Stimulated activated naive CD4-positive, alpha-beta T cell (primary cell): ENCODE measurements at regions not wholly inside any gene's neighbourhood (a gene's known extent, or its start where the extent isn't known, plus 50 kb on each side); places are given as distances from the start of the nearest gene placed in this dataset.

Experiments
- DNase-seq, 6 experiments: peaks; one replicate each; lab custom pipeline; 2025; lab: John Stamatoyannopoulos, UW

DNA sequence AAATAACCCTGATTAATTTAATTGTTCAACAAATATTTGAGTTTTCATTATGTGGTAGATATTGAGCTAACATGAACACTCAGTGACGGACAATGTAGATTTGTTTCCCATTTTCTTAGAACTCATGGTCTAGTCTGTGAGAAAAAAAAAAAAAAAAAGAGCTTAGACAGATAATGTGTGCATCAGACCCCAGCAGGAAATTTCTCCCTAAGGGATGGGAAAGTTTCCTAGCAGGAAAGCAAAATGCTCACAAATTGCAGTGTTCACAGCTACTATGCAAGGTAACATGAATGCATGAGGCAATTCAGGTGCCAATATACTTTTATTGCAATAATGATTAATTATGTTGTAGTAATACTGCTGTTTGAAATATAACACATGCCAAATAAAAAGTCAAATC lies 843.2 kb upstream of the SLIT2 start:
- no peak for DNase-seq

DNA sequence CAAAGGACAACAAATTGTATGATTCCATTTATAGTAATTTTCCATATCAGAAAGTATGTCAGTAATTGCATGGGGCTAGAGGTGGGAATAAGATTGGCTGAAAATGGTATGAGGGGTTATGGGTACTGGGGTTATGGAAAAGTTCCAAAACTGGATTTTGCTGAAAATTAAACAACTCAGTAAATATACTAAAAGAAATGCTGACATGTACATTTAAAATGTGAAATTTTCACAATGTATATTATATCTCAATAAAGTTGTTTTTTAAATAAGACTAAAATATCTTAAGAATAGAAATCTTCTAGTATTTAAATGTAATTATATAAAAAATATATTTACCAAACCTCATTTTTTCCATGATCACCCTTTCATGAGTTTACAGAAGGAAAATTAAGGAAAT lies 844.9 kb upstream of the SLIT2 start:
- no peak for DNase-seq

DNA sequence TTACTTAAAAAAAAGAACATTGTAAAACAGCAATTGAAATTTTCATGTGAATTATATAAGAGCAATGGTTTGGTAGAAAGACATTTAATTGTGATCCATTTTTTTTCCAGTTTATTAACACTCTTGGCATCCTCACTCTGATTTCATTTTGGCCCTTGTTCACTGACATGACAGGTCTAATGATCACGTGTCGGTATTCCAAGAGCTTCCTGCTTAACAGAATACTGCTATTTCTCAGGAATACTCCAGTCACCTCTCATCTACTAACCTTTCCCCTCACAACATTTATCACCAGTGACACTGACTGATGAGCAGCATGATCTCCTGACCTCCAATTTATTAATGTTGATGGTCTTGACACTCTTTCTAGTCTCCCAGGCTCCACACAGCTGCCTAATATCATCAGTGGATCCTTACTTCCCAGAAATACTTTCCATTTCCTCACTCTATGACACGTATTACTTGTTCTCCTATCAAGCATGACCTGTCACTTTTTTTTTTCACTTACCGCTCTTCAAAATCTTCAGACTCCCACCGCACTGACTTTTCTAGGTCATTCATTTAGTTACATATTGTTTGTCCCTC lies 847.8 kb upstream of the SLIT2 start:
- no peak for DNase-seq

DNA sequence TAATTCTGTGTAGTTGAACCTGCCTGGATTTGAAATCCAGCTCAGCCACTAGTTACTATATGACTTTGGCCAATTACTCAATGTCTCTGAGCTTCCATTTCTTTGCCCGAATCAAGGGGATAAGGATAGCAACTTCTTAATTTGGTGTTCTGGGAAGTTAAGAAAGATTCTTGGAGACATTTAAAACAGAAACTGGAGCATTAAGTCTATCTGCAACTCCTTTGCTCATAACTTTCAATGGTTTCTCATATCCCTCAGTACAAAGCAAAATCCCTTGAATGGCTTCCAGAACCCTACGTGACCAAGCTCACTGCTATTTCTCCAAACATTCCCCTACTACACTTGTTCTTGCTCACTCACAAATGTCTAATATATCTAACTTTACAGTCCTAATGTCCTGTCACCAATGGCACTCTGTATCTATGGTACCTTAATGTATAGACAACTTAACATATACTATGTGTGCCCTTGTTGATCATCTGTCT lies 849.1 kb upstream of the SLIT2 start:
- DNase-seq = no peak

DNA sequence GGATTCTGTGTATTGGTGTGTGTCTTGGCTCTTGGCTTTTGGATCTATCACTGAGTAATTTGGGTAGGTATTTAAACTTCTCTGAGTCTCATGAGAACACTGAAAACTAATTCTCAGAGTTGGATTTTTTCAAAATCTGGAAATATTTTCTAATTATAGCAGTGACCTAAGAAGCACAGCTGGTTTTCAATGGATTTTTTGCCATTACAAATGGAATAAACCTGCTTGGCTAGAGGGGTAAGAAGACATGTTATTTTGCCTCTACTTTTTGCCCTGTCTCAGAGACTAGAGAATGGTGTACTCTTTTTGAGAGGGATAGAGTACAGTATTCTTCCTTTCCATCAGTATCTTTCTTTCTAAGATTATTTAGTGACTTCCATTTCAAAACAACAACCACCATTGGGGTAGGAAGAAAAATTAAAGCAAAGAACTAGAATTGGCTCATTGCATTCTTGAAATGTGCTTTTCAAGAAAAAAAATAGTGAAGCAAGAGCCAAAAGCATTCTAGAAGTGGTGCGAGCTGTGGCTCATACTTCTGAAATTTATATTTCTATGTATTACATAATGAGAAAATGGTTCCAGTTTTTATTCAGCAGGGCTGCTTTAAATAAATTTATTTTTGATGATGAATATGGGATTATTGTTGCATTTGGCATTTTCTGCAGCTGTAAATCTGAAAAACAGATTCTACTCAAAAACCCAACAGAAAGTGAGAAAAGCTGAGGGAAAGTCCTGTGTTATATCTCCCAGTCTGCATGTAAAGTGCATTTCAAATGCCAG lies 850.2 kb upstream of the SLIT2 start:
- no peak for DNase-seq

DNA sequence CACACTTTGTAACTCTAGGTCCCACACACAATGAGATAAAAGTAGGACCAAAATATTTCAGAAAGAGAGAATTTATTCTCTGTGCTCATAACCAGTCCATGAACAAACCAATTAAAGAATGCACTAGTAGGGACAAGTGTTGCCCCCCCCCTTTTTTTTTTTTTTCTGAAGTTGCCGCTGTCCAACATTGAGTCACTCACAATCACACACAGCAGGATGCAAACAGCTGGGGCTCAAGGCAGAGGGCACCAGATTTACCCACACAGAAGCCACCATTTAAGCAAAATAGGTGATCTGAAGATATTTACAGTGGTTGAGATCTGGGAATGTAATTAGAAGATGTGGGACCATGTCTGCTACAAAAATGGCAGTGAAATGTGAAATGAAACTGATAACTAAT lies 850.9 kb upstream of the SLIT2 start:
- DNase-seq = no peak

DNA sequence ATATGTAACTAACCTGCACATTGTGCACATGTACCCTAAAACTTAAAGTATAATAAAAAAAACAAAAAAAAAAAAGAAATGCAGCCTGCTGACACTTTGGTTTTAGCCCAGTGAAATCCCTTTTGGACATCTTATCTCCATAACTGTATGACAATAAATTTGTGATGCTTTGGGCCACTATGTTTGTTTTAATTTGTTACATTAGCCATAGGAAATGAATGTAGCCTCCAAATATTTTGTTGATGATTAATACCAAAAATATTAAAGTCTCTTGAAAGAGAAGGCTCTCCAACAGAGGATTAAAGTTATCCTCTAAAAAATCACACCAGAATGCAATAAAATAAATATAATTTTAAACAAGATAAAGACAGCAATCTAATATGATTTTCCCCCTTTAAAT lies 852.7 kb upstream of the SLIT2 start:
- DNase-seq = no peak

DNA sequence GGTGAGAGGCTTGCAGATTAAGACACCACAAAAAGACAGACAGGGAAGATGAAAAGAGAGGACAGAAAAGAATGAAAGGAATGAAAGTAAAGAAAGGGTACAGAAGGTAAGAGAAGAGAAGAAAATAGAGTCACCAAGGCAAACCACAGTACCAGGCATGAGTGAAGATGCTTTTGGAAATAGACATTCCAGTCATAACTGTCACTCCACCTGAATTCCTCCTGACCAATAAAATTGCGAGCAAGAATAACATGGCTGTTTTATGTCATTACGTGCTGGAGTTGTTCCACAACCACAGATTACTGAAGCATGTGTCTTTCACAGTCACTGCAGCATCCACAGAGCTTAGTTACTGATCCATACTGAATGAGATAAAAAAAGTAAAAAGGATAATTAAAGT lies 864.9 kb upstream of the SLIT2 start:
- DNase-seq = no peak

DNA sequence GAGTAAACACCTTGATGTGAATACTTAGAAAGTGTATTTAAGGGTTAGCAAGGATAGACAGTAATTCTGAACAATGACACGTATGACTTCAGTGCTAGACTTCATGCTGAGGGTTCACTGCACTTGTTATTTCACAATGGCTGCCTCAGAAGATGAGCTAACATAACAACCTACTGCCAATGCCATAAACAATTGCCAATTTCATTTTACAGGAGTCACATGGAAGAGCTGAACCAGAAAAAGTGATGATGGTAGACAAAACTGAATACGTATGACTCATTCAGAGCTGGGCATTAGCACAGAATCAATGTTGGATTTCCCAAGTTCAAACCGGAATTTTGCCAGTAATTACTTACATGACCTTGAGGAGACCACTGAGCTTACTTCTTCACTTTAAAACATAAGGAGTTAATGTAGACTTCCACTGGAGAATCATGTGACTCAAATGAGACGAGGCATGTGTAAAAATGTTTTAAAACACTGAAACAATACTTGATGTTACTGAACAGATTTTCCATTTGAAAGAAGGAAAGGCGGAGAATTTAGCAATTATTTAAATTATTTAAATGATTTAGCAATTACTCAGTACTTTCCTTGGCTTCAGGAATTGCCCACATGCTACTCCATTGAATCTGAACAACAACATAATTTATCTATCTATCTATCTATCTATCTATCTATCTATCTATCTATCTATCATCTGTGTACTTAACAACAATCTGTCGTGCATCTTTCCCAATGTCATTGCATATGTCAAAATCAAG lies 868.5 kb upstream of the SLIT2 start:
- DNase-seq = no peak

DNA sequence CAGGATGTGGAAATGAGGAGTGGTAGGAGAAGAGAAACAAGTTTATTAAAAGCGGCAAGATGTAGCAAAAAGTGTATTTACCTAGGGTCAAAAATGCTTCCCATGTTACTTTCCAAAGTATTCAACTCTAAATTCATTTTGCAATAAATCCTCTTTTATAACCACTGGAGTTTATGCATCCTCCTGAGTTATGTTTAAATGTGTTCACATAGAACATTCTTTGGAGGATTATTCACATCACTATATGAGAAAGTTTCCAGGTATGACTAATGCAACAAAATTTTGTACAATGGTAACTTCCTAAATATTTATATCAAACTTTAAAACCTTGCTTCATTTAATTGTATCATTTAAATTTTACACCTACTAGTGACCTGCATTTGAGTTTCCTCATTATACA lies 870.6 kb upstream of the SLIT2 start:
- DNase-seq = no peak

DNA sequence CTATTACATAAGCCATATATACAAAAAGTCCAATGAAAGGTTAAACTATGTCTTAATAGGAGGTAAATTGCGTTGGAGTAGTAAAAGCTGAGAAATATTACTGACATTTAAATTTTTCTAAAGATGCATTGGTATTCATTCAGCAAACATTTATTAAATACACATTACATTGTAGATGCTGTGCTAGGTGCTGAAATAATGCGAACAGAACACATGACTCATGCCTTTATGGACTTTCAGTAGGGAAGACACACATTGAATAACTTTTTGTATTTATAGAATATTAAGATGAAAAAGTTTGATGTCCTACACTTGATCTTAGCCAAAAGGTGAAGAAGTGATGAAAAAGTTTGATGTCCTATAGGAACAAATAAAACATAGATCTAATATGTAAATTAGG lies 871.1 kb upstream of the SLIT2 start:
- DNase-seq = no peak

DNA sequence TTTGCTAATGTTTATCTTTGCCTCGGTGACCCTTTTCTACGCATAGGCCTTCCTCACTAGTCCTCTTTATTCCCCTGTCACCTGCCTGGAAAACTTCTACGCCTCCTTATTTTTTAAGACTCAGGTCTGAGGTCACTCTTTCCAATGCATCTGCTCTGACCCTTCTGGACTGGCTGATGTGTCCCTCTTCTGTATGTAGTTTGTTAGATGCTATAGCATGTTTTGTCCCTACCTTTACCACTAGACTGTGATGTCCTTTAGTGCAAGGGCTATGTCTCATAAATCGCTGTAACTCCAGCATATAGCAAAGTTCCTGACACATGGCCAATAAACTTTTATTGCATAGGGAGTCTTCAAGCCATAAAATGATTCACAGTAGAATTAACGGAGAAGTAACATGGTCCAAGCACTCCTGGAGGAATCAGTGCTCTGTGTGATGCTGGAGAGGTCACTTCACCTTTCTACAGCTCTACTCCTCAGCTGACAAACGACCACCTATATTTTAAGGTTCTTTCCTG lies 872.5 kb upstream of the SLIT2 start:
- no peak for DNase-seq

DNA sequence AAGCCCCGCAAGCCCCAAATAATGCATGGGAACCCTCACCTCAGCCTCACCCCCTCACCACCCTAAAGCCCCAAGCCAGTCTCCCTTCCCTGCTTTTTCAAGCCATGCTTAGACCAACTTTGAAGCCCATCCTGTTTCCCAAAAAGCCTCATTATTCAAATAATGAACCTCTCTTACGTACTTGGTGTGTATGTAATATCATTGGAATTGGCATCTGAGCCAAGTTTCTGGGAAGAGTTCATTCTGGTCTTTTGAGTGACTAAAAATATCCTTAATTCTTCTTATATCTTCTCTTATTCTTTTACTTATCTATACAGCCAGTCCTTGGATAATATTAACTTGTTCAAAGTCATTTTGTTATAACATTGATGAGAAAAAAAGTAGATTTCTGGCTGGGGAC lies 875.8 kb upstream of the SLIT2 start:
- no peak for DNase-seq

DNA sequence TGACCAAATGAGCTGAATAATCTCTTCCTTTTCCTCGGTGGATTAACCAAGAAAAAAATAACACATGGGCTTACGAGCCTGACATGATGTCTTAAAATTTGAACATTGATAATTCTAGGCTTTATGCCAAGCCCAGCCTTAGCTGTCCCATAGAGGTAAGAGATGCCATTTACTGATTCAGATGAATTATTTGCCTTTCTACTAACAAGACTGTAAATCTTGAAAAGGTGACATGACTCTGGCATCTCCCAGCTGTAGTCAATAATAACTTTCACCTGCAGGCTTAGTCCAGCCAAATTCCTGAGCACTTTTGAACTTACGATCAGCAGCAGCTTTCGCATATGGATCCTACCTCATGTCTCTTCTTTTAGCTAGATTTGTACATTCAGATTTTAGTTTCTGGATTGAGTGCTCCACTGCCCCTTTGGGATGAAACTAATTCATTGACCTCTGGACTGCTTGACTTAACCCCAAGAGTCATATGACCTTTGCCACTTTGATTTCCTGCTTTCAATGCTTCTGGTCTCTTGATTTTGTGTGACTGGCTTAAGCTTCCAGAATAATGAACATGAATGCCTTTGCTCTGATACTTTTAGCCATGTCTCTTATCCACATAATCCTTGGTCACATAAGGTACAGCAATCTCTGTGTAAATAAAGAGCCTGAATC lies 876.4 kb upstream of the SLIT2 start:
- no peak for DNase-seq

DNA sequence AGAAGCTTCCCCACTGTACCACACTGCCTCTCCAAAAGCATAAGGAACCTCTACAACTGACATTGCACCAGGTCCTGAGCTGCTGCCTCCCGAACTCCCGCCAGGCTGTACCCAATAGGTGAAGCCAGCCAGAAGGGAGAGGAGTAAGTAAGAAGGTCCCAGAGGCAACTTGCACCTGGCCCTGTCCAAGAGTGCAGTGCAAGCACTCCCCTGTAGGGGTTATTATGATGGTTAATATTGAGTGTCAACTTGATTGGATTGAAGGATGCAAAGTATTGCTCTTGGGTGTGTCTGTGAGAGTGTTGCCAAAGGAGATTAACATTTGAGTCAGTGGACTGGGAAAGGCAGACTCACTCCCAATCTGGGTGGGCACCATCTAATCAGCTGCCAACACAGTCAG lies 879.3 kb upstream of the SLIT2 start:
- DNase-seq = no peak

DNA sequence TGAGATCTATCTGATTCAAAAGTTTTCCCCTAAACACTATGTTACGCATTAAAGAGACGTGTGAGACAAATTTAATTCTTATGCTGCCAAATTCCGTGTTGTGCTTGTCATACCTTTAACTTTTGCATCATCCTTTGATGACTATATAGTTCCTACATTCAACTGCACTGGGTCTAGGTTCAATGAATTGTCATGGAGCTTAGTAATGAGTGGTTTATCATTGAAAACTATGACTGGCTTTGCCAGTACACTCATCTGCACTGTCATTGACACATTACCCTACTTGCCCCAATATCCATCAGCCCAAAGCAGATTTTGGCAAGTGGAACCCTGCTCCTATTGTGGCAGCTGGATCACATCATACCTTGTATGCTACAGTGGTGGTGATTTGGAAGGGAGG lies 882.9 kb upstream of the SLIT2 start:
- DNase-seq = no peak

DNA sequence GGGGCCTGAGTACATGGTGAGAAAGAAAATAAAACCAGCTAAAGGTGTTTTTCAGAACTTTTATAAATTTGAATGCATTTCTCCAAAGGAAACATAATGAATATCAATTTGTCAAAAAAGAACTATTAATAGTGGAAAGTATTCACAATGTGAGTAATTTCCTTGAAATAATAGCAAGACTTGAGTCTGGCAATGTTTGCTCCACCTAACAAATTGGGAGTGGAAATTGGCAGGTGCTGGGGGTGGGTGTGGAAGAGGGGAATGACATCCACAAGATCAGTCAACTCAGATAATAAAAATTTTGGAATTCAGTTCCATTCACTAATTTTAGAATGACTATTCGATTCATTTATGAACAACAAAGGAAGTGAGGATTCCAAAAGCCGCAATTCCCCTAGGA lies 884.8 kb upstream of the SLIT2 start:
- DNase-seq = no peak

DNA sequence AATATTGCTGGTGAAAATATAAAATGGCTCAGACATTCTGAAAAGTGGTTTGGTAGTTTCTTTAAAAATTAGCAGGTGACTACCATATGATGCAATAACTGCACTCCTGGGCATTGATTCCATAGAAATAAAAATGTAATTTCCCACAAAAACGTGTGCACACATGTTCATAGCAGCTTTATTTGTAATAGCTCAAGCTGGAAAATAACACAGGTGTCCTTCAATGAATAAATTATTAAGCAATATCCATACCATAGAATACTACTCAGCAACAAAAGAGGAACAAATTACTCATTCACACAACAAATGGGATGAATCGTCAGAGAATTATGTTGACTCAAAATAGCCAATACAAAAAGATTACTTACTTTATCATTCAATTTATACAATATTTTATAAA lies 893.7 kb upstream of the SLIT2 start:
- no peak for DNase-seq

DNA sequence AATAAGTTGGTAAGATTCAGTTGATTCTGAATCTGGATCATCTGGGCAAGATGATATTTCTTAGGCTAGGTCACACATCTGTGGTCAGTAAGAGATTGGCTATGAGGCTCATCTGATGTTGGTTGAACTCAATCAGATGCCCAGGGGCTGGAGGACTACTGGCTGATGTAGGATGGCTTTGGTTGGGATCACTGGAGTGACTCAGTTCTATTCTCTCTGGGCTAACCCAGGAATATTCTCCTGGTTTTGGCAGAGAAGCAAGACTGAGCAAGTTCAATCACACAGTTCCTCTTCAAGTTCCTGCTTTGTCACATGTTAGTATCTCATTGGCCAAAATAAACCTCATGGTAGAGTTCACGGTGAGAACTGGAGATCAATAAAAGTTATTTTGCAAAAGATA lies 902.3 kb upstream of the SLIT2 start:
- DNase-seq = no peak

DNA sequence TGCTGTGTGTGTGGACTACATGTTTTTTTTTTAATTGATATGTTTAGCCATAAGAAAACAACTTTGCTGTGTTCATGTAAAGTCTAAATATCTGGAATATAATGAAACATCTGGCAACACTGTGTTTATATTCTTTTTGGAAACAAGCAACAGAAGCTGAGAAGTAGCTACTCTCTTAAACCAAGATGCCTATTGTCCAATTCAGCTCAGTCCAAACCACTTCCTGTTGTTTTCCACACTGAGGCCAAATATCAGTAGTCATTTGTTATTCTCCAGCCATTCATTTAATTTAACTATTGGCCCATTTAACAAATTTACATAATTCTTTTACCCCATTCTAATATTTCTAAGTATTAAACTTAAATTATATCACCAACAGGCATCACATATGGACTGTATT lies 903.0 kb upstream of the SLIT2 start:
- no peak for DNase-seq

DNA sequence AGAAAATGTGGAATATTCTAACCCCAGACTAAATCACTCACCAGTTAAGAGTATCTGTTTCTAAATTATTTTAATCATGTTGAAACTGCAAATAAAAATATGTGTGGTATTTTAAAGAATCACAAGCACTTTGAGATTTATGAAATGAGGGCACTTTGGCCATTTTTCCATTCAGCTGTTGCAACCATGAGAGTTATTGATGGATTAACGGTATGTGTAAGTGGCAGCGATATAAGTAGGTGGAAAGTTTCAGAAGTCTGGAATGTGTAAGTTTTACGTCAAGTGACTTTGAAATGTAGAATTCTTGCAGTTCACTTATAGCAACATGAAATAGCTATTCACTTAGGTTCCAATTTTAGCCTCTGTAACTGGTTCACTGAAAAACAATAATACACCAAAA lies 905.1 kb upstream of the SLIT2 start:
- no peak for DNase-seq

DNA sequence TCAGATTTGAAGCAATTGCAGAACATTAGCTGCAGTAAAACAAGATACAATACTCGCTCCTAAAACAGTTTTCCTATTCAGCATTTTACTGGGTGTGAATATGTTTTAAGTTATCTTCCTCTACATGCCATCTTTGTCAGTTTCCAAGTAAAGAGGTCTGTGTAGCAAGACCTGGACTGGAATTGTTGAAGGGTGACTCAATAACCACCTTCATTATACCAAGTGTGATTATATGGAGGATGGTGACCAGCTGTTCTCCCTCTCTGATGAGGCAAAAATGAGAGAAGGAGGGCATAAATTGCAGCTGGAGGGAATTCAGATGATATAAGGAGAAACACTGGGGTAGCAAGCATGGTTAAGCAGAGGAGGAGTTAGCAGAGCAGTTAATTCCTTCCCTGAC lies 922.1 kb upstream of the SLIT2 start:
- DNase-seq = no peak

DNA sequence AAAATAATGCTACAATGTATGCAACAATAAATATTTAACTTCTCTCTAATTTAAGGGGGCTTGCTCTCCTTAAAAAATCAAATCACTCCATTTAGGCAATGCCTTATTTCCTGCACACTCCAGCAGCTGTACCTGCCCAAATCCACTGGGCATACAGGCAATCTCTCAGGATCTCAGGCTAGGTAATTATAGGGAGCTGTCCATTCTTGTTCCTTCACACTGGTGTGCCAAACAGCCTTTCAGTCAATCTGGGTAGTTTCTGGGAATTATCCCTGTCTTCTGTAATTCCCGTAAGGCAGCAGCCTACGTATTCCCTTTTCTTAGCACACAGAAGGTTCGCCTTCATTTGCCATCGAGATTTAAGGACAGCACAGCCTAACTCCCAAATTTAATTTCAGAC lies 922.6 kb upstream of the SLIT2 start:
- no peak for DNase-seq
